ENCODE measurements at regions not wholly inside any gene's neighbourhood (a gene's known extent, or its start where the extent isn't known, plus 50 kb on each side); places are given as distances from the start of the nearest gene placed in this dataset.

DNA sequence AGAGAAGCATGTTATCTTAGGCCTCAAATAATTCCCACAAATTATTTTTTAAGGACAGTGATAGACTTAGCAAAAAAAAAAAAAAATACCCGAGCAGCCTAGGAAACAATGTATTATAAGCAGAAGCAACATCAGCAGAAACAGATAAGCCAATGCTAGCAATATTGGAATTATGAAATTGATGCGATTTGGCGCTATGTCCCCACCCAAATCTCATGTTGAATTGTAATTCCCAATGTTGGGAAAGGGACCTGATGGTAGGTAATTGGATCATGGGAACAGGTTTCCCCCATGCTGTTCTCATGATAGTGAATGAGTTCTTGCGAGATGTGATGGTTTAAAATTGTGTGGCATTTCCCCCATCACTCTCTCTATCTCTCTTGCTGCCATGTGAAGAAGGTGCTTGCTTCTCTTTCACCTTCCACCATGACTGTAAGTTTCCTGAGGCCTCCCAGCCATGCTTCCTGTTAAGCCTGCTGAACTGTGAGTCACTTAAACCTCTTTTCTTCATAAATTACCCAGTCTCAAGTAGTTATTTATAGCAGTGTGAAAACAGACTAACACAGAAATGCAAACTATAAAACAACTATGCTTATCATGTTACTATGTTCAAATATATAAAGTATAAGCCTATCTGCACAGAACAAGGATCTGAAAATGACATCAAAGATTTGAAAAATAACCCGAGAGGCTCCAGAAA, 75.6 kb upstream of the HIVEP3 start:
- Histone ChIP-seq H3K4me2 (ENCODE audit: control insufficient read depth, insufficient read depth) (no peak overlapping the region), H3K9me3 (replicated peaks; ENCODE audit: control insufficient read depth, insufficient read depth, low read length) (peaks cover 4% of the 10 kb centered on the region), H3K4me1 (ENCODE audit: control insufficient read depth, insufficient read depth, low read length) (no peaks in the 10 kb centered on the region), H3K27ac (ENCODE audit: control insufficient read depth, insufficient read depth) (no peak overlapping the region), H3K4me3 (no peak overlapping the region), H3K9ac (ENCODE audit: control insufficient read depth, insufficient read depth, low read length) (no peak overlapping the region), H3K36me3 (ENCODE audit: control insufficient read depth in 2 of 2, insufficient read depth in 2 of 2, low read length in 1 of 2) (no peaks in the 10 kb centered on the region), H2AFZ (ENCODE audit: control insufficient read depth, low read depth, low read length) (no peak overlapping the region), H3K27me3 (replicated peaks in 1 of 2; ENCODE audit: control insufficient read depth in 2 of 2, insufficient read depth in 2 of 2, low read length in 1 of 2) (no peaks in the 10 kb centered on the region), H3K79me2 (ENCODE audit: control insufficient read depth, insufficient read depth, low read length) (no peaks in the 10 kb centered on the region), H4K20me1 (ENCODE audit: control insufficient read depth, insufficient read depth) (no peaks in the 10 kb centered on the region)
- TF ChIP-seq NFIC (IDR thresholded peaks at IDR 0.05; ENCODE audit: low read depth, low read length) (no peak), ZBTB33 (IDR thresholded peaks at IDR 0.05) (peak; percentile 93), ASH2L (IDR thresholded peaks at IDR 0.05; ENCODE audit: borderline replicate concordance, low read depth) (no peak), TCF7 (IDR thresholded peaks at IDR 0.05; ENCODE audit: borderline replicate concordance) (0 out of 2 replicates have a peak, but pooled peaks have one; percentile 22), ZBED1 (IDR thresholded peaks at IDR 0.05; ENCODE audit: borderline replicate concordance) (no peak)
- in situ Hi-C loops (cut with MboI) (no loop called here), intact Hi-C loops (cut with micrococcal nuclease; ENCODE audit: unreplicated experiment) (no loop called here)
- CTCF ChIA-PET, result no interaction called here
- POLR2A ChIA-PET, result no interaction called here
- 74% methylated on average over 5 of the region's 5 CpGs for WGBS (ENCODE audit: insufficient coverage, insufficient replicate concordance, low lambda C conversion rate, missing lambda C conversion rate)
- SMC1A ChIA-PET (ENCODE audit: uncharacterized antibody, unreplicated experiment), result no interaction called here
- peak; percentile 20; the same call in 1 of the 3 replicates for ATAC-seq
- BruUV-seq (replicated peaks), result no TSS peak
- DNase-seq (ENCODE audit: low read depth, low spot score), result no peak
- no peak for FAIRE-seq
- RAD21 ChIA-PET (ENCODE audit: unreplicated experiment), result no interaction called here

DNA sequence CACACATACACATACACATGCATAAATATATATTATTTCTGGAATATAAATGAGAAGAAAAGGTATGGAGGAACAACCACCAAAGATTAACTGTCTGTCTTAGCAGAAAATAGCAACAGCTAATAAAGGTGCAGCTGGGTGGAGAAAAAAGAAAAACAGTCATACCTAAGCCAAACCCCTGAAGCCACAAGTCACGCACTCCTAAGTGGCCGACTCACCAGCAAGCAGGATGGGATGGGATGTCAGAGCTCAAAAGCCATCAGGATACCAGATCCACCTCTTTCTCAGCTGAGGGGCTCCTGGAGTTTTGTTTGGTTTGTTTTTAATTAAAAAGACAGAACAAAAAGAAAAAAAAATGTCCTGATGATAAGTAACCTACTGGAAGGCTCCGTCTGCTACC, 64.7 kb upstream of the HIVEP3 start:
- FAIRE-seq, result no peak
- CTCF ChIA-PET, result no interaction called here
- BruUV-seq (replicated peaks), result no TSS peak
- SMC1A ChIA-PET (ENCODE audit: uncharacterized antibody, unreplicated experiment), result interaction anchor here (0.7 kb wide), 1 partner anchor 35 kb away, joined by 3 read pairs; no protein-coding TSS in a partner anchor
- peaks cover 3% of the 10 kb centered on the region for H3K9me3 ChIP-seq (replicated peaks; ENCODE audit: control insufficient read depth, insufficient read depth, low read length)
- POLR2A ChIA-PET, result no interaction called here
- ATAC-seq, result no peak
- no peak overlapping the region for H3K9ac ChIP-seq (ENCODE audit: control insufficient read depth, insufficient read depth, low read length)
- no peaks in the 10 kb centered on the region for H3K36me3 ChIP-seq (ENCODE audit: control insufficient read depth in 2 of 2, insufficient read depth in 2 of 2, low read length in 1 of 2)
- 100% methylated on average over 3 of the region's 3 CpGs for WGBS (ENCODE audit: insufficient coverage, insufficient replicate concordance, low lambda C conversion rate, missing lambda C conversion rate)
- no peak for DNase-seq (ENCODE audit: low read depth, low spot score)
- in situ Hi-C loops (cut with MboI), result no loop called here
- no peak overlapping the region for H3K4me2 ChIP-seq (ENCODE audit: control insufficient read depth, insufficient read depth)
- RAD21 ChIA-PET (ENCODE audit: unreplicated experiment), result no interaction called here
- H3K27me3 ChIP-seq (replicated peaks in 1 of 2; ENCODE audit: control insufficient read depth in 2 of 2, insufficient read depth in 2 of 2, low read length in 1 of 2), result no peaks in the 10 kb centered on the region
- H3K27ac ChIP-seq (ENCODE audit: control insufficient read depth, insufficient read depth), result no peak overlapping the region
- no peaks in the 10 kb centered on the region for H3K79me2 ChIP-seq (ENCODE audit: control insufficient read depth, insufficient read depth, low read length)
- intact Hi-C loops (cut with micrococcal nuclease; ENCODE audit: unreplicated experiment), result no loop called here
- no peaks in the 10 kb centered on the region for H4K20me1 ChIP-seq (ENCODE audit: control insufficient read depth, insufficient read depth)
- H3K4me3 ChIP-seq, result no peak overlapping the region
- no peaks in the 10 kb centered on the region for H3K4me1 ChIP-seq (ENCODE audit: control insufficient read depth, insufficient read depth, low read length)
- no peak overlapping the region for H2AFZ ChIP-seq (ENCODE audit: control insufficient read depth, low read depth, low read length)
- TF ChIP-seq CREB1 (IDR thresholded peaks at IDR 0.05; ENCODE audit: low read depth) (no peak), IKZF2 (IDR thresholded peaks at IDR 0.05) (no peak), NFIC (IDR thresholded peaks at IDR 0.05; ENCODE audit: low read depth, low read length) (no peak), JUNB (IDR thresholded peaks at IDR 0.05) (no peak), PAX5 (IDR thresholded peaks at IDR 0.05; ENCODE audit: borderline replicate concordance, low read depth, low read length) (no peak), IKZF1 (conservative IDR thresholded peaks at IDR 0.05) (no peak), CEBPB (IDR thresholded peaks at IDR 0.05; ENCODE audit: borderline replicate concordance in 1 of 2, low read depth in 2 of 2, low read length in 2 of 2) (no peak)
- TF ChIP-seq, protein P1, sequence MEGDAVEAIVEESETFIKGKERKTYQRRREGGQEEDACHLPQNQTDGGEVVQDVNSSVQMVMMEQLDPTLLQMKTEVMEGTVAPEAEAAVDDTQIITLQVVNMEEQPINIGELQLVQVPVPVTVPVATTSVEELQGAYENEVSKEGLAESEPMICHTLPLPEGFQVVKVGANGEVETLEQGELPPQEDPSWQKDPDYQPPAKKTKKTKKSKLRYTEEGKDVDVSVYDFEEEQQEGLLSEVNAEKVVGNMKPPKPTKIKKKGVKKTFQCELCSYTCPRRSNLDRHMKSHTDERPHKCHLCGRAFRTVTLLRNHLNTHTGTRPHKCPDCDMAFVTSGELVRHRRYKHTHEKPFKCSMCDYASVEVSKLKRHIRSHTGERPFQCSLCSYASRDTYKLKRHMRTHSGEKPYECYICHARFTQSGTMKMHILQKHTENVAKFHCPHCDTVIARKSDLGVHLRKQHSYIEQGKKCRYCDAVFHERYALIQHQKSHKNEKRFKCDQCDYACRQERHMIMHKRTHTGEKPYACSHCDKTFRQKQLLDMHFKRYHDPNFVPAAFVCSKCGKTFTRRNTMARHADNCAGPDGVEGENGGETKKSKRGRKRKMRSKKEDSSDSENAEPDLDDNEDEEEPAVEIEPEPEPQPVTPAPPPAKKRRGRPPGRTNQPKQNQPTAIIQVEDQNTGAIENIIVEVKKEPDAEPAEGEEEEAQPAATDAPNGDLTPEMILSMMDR (IDR thresholded peaks at IDR 0.05 in 2 of 3, conservative IDR thresholded peaks at IDR 0.05 in 1 of 3; ENCODE audit: control insufficient read depth in 2 of 3, extremely low read depth in 1 of 3, insufficient read depth in 1 of 3, low read depth in 3 of 3, low read length in 3 of 3), result no peak
- TF ChIP-seq, protein P2, sequence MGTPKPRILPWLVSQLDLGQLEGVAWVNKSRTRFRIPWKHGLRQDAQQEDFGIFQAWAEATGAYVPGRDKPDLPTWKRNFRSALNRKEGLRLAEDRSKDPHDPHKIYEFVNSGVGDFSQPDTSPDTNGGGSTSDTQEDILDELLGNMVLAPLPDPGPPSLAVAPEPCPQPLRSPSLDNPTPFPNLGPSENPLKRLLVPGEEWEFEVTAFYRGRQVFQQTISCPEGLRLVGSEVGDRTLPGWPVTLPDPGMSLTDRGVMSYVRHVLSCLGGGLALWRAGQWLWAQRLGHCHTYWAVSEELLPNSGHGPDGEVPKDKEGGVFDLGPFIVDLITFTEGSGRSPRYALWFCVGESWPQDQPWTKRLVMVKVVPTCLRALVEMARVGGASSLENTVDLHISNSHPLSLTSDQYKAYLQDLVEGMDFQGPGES (IDR thresholded peaks at IDR 0.05), result no peak

All from GM12878 (cell line).